Mammary epithelial cell (primary cell): ENCODE measurements at regions not wholly inside any gene's neighbourhood (a gene's known extent, or its start where the extent isn't known, plus 50 kb on each side); places are given as distances from the start of the nearest gene placed in this dataset.

Experiments
- CTCF ChIP-seq, 2 donors: IDR thresholded peaks in 1 of 2; conservative IDR thresholded peaks in 1 of 2; 2 replicates each; pipeline ENCODE4 v1.5.1; 2011 to 2012; ENCODE audit warnings: inconsistent platforms in 2 of 2, low read length in 2 of 2, mild to moderate bottlenecking in 2 of 2, control low read depth in 1 of 2, low read depth in 1 of 2; ENCODE audit not compliant: insufficient read depth in 1 of 2; ENCODE audit errors: extremely low read depth in 1 of 2
- EZH2 ChIP-seq: IDR thresholded peaks from 2 replicates; pipeline ENCODE4 v1.6.1; 2012; ENCODE audit warnings: low read length, inconsistent platforms, borderline replicate concordance

GRCh38 chr13:70415136-70415535 is 306.9 kb upstream of the KLHL1 start:
- TF ChIP-seq CTCF (conservative IDR thresholded peaks at IDR 0.05 in 1 of 2, IDR thresholded peaks at IDR 0.05 in 1 of 2; ENCODE audit: extremely low read depth in 1 of 2, insufficient read depth in 1 of 2, low read depth in 1 of 2, low read length in 2 of 2) (no peak), EZH2 (no peak)
